Left kidney (tissue), 1 donor: ENCODE measurements at regions not wholly inside any gene's neighbourhood (a gene's known extent, or its start where the extent isn't known, plus 50 kb on each side); places are given as distances from the start of the nearest gene placed in this dataset.
"Not testable (repeated sequence)": the region's sequence is repeated elsewhere in the genome, so short reads cannot be mapped to it uniquely, and the experiment has no call there.

Experiments used
- DNase-seq: peaks from one replicate; pipeline ENCODE4 v3.0.0-alpha.2; 2013

DNA sequence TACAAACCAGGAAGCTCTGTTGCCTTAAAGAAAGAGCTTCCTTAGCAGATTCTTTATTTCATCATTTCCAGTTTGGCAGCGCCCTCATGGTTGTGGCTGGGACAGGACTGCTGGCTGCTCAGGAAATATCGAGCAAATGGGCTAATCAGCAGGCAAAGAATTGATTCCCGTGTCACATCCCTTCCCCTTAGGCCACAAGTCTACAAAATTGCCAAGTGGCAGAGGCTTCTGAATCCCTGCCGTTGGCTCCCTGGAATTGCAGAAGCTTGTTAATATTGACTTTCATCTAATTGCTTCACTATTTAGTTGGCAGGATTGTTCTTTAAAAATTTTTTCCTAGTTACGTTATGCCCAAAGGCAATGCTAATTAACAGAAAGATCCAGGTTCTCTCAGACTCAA lies 456.3 kb upstream of the ERCC4 start:
- no peak for DNase-seq

- peak; percentile 49 for DNase-seq
These were observed 448.9 kb upstream of the ERCC4 start for GRCh38 chr16:13471036-13471435.

- no peak for DNase-seq
These were observed 441.0 kb upstream of the ERCC4 start for GRCh38 chr16:13478991-13479390.

- DNase-seq: no peak
These were observed 440.4 kb upstream of the ERCC4 start for GRCh38 chr16:13479549-13479948.

DNA sequence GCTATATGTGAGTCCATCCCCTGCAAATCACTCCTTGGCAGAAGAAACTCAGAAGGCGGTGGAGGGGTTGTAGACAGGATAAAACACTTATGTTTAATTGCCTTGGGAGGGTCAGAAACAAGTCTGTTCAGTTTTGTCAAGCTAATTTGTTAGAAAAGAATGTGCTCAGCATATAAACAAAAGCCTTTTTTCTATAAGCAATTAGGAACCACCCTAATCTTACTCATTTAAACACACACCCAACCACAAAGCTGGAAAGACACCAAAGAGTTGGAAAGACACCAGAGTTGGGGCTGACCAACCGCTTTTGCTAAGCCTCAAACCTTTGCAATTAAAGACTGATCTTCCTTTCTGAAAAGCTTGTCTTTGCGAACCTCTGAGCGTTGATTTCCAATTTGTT lies 439.2 kb upstream of the ERCC4 start:
- no peak for DNase-seq

DNA sequence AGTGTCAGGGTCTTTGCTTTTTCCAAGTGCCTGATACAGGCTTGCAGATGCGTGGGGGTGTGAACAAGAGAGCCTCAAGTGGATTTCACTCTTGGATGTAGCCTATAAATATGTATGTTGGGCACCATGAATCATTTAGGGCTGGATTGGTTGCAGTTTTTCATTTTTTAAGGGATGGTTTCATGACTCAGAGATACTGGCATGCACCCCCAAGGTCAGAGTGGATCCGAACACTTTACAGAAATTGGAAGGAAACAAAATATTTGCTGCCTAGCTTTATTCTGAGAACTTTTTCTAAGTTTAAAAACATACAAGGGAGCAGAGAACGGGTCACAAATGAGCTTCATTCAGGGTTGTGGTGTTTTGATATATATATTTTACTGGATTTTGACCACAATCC lies 436.8 kb upstream of the ERCC4 start:
- DNase-seq: no peak

DNA sequence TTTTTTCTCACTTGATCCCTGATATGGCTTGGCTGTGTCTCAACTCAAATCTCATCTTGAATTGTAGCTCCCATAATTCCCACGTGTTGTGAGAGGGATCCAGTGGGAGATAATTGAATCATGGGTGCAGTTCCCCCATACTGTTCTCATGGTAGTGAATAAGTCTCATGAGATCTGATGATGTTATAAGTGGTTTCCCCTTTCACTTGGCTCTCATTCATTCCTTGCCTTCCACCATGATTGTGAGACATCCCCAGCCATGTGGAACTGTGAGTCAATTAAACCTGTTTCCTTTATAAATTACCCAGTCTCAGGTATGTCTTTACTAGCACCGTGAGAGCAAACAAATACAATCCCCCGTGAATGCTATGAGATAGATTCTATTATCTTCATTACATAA lies 430.5 kb upstream of the ERCC4 start:
- not testable (repeated sequence) for DNase-seq

DNA sequence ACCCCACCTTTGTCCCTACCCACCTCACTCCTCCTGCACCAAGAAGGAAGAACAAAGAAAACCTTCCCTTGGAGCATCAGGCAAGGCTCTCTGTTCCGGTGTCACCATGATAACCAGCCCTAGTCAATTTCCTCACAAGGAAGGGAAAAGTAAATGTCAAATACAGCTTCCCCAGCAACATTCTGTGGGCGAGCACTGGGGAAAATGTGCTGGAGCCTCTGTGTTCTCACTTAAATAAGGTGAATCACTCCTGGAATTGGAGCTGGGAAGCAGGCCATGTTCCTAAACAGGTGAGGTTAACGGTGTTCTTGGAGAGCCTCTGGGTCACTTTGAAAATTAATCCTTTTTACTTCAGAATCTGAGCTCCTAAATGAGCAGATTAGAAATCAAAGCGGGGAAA lies 427.9 kb upstream of the ERCC4 start:
- DNase-seq: no peak

DNA sequence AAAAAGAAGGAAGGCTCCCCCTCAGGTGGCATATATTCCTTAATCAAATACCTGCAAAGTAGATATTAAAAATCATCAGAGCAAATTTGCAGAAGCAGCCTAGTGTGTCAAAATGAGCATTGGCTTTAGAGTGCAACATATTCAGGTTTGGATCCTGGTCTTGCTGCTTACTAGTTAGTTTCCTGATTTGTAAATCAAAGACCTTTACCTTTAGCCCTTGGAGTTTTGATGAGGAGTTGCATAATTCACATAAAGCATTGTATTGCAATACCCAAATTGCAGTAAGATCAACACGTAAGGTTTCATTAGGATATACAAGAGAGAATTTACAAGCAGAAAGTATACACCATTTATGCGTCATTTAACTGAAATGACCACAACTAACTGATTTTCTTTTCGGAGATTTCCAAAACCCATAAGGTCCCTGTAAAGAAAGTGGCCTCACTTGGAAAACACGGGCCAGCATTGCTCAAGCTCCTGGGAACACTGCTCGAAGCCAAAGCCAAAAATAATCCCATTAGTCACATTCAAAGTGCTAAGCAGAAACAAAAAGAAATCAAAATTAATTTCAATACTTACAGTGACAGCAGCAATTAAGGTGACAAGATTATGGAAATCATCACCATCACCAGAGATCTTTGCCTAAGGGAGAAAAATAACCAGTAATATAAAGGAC lies 415.9 kb upstream of the ERCC4 start:
- DNase-seq: no peak

GRCh38 chr16:13507530-13507929 lies 412.4 kb upstream of the ERCC4 start:
- no peak for DNase-seq

DNA sequence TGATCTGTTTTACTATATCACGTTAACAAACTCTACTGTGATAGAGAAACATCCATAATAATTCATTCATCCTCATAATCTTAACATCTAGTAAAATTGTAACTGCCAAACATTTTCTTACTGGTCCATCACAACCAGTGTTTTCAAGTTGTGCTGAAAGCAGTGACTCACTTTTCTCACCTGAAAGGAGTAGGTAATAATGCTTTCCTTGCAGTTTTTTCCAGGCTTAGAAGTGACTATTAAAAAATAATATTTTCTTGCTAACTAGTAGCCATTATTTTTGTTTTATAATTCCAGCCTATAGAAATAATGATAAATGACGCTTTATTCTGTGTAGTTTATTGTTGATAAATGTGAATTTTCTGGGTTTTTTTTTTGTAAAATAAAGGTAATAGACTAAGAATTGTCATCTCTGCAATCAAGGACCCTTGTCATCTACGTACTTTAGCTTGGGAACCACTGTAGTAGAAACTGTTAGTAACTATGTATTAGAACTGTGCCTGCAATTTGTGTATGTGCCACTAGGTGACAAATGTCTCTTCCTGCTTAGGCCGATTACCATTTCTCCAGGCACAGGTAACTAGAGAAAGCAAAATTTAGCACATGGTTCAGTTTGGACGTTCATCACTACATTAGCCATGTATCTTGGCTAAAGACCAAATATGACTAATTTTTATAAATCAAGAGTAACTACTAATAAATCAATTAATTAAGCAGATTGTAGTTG lies 409.4 kb upstream of the ERCC4 start:
- no peak for DNase-seq

- DNase-seq: no peak
These were observed 402.1 kb upstream of the ERCC4 start for GRCh38 chr16:13517841-13518240.

DNA sequence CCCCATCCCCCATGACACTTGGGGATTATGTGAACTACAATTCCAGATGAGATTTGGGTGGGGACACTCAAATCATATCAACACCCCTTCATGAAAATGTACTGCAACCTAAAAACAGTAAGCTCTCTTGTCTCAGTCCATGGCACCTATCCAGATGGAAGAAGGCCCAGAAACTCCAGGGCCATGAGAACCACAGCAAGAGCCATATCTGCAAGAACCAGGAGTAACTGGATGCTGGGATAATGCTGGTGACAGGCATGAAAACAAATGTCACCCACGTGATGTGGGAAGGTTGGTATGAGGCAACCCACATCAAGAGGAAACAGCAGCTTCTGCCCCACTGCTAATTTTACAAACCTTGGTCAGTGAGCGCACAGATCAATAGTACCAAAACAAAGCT lies 400.1 kb upstream of the ERCC4 start:
- DNase-seq: no peak

DNA sequence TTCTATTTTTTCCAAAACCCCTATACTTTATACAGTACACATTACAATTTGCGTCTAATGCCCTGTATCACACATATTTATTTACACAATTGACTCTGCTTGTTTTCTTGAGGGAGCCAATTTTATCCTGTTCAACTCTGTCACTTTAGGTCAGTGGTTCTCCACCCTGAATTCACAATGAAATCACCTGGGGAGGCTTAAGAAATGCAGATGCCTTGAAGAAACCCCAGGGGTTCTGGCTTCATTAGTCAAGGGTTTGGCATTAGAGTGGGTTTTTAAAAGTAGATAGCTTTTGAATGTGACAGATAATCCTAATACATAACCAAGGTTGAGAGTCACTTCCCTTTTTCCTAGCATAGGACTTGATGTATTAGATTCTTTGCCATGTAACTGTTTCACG lies 398.6 kb upstream of the ERCC4 start:
- no peak for DNase-seq

DNA sequence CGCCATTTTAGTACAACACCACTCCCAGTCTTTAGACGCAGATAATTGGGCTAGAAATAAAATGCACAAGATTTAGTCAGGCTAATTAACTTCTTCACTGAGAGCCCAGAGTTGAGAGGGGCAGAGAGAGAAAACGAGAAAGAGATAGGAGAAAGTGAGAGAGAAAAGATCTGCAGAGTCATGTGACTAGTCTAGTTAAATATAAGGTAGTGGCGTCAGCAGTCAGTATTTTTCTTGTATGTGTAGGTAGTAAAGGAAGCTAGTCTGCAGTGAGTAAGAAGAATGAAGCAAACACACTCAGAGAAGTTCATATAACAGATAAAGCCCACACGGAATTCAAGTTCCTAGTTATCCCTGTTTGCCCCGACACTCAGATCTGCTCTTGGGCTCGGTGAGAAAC lies 392.6 kb upstream of the ERCC4 start:
- DNase-seq: no peak

GRCh38 chr16:13528691-13529090 lies 391.3 kb upstream of the ERCC4 start:
- DNase-seq: no peak

DNA sequence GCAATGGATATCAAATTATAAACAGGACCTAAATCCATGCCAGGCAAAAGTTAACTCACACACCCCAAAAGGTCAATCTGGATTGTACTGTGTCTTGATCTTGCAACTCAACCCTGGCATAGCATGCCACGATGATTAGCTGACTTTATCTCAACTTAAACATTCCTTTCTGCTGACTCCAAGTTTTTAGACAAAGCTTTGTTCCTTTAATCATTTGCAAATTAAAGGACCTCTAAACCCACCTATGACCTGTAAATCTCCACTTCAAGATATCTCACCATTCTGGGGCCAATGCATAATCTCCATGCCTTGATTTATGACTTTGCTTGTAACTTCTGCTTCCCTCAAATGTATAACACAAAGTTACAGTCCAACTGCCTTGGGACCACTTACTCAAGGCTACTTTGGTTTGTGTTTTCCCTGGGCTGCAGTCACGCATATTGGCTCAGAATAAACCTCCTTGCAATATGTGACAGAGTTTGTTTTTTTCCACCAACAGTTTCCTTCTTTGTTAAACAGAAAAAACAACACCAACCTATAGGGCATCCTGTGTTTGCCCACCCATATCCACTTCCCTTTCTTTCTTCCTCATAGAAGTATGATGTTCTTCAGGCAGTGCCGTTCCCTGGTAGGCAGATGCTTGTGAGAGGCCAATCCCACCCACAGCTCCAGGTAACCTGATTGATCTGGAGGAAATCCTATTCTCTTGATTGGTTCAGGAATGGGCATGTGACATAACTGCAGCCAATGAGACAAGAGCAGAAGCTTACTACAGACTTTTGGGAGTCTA lies 390.6 kb upstream of the ERCC4 start:
- no peak for DNase-seq

DNA sequence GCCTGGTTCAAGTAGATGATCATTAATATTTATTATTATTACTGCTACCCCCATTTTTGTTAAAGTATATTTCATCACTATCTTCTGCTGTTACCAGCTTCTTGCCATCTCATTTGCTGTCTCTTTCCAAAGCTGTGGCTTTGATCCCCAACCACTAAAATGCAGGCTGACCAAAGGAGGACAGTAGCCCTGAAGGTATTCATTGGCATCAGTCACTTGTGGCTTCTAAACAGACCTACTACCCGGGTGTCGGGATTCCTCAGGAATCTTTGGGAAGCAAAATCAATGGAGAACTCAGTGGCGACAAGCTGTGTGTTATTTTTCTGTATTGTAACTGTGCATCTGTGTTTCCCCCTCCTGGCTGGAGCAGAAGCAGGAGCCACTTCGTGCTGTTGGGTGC lies 379.2 kb upstream of the ERCC4 start:
- DNase-seq: no peak

DNA sequence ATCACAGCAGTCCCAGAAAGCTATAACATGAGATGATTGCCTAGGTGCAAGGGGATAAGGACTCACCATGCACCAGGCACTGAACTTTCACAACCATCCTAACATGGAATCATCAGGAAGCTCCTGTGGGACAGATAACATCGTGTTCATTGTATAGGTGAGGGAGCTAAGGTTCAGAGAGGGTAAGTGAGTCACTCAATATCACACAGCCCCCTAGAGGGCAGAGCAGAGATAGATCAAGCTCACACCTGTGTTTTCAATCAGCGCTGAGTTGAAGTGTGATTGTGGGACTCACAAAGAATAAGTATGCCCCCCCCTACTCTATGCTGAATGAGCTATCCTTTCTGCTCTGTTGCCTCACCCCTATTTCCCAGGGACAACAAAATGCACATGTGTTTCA lies 377.7 kb upstream of the ERCC4 start:
- no peak for DNase-seq

- no peak for DNase-seq
These were observed 376.1 kb upstream of the ERCC4 start for GRCh38 chr16:13543850-13544249.

GRCh38 chr16:13545271-13545670 lies 374.7 kb upstream of the ERCC4 start:
- DNase-seq: no peak

GRCh38 chr16:13550254-13550653 lies 369.7 kb upstream of the ERCC4 start:
- no peak for DNase-seq
